Heart right ventricle (tissue), 16 donors: ENCODE measurements at regions not wholly inside any gene's neighbourhood (a gene's known extent, or its start where the extent isn't known, plus 50 kb on each side); places are given as distances from the start of the nearest gene placed in this dataset.

Experiments used
- ATAC-seq, 8 donors: fragments of 200-7000 bp; cut with Tn5 transposase; one replicate each; pipeline ENCODE4 v1.9.1; 2020; ENCODE audit warnings: mild to moderate bottlenecking in 8 of 8, moderate library complexity in 8 of 8, moderate number of reproducible peaks in 1 of 8
- DNase-seq, 2 donors: peaks; one replicate each; pipeline ENCODE4 v3.0.0-alpha.2; 2020
- H3K27ac ChIP-seq, 10 donors: fragments of 200-600 bp; sonication (generic) in 2 of 10; one replicate each; pipeline versions ENCODE4 v1.5.0 to v1.8.0; 2020 to 2022; ENCODE audit warnings: mild to moderate bottlenecking in 3 of 10
- H3K27me3 ChIP-seq, 7 donors: fragments of 200-600 bp; one replicate each; pipeline ENCODE4 v1.8.0; 2021 to 2022; ENCODE audit warnings: mild to moderate bottlenecking in 2 of 7
- H3K36me3 ChIP-seq, 9 donors: fragments of 200-600 bp; sonication (generic) in 1 of 9; one replicate each; pipeline versions ENCODE4 v1.5.0 to v1.8.0; 2020 to 2022; ENCODE audit warnings: mild to moderate bottlenecking in 2 of 9
- H3K4me1 ChIP-seq, 9 donors: fragments of 200-600 bp; sonication (generic) in 1 of 9; one replicate each; pipeline versions ENCODE4 v1.5.0 to v1.8.0; 2020 to 2022; ENCODE audit warnings: mild to moderate bottlenecking in 4 of 9
- H3K4me3 ChIP-seq, 10 donors: fragments of 200-600 bp; sonication (generic) in 2 of 10; one replicate each; pipeline versions ENCODE4 v1.5.0 to v1.8.0; 2020 to 2022; ENCODE audit warnings: mild to moderate bottlenecking in 7 of 10, moderate library complexity in 2 of 10
- H3K9me3 ChIP-seq, 11 donors: fragments of 200-600 bp in 10 of 11; sonication (generic) in 2 of 11; one replicate each; pipeline versions ENCODE4 v1.5.0 to v1.8.0; 2013 to 2022; ENCODE audit warnings: mild to moderate bottlenecking in 2 of 11, control low read depth in 1 of 11, moderate library complexity in 1 of 11
- CTCF ChIP-seq, 9 donors: fragments of 200-600 bp; sonication (generic) in 2 of 9; IDR thresholded peaks; one replicate each; pipeline versions ENCODE4 v1.5.0 to v1.8.0; 2021 to 2022; ENCODE audit warnings: antibody characterized with exemption in 9 of 9, mild to moderate bottlenecking in 5 of 9, moderate library complexity in 1 of 9
- WGBS, 2 donors: extraction: QIAGEN DNeasy Blood & Tissue Kit; methylation state at CpG; one replicate each; pipeline ENCODE4 v1.1.7; 2013; ENCODE audit warnings: inconsistent platforms in 1 of 2; 5-methylcytosine and 5-hydroxymethylcytosine counted together
- intact Hi-C, 10 donors: fragments of 100-400 bp; cut with DNase I; formaldehyde crosslinking; loops; one replicate each; pipeline versions ENCODE4 v1.11.1 to v1.14.2; 2022
- donor health status: Arrhythmogenic right ventricular cardiomyopathy.
- donor health status: ischemic (EF 13 %, LVEDD 7.1; RV severe dilation, severe dysfunction).
- donor health status: healthy with polysubstance abuse.
- donor health status: DM: no; HTN: yes; CAD: no.
- donor health status: DM: no; HTN: no; CAD: no.
- donor health status: ischemic (EF 25% LVEDD 6.9; RV normal size, moderate dysfunction).
- donor health status: ischemic (EF 25% LVEDD 5.7; RV mildly dilated, moderate dysfunction).
- donor health status: healthy.
- donor health status: DM: yes; HTN: yes; CAD: no.
- donor health status: Ischemic cardiomyopathy.
- donor health status: ischemic (EF 35%, LVEDD 5.7; RV mildly dilated, moderate dysfunction).
- donor health status: nonischemic (EF 11% LVEDD 7.7; RV severe dilation, severe dysfunction).
- donor health status: DM: yes; HTN: yes; CAD: no.
- donor health status: PGD.
- donor health status: ischemic (EF 29% LVEDD 5.4; RV normal size, mild dysfunction).
- donor health status: nonischemic (EF 23%, LVEDD 6.1; RV moderate dilation, normal function).

- no peak for TF ChIP-seq CTCF (IDR thresholded peaks at IDR 0.05)
- H3K4me3 ChIP-seq: no peak overlapping the region
- 69 to 77% methylated on average over 14 of the region's 14 CpGs for WGBS, 2 donors
- ATAC-seq (no peak), DNase-seq (no peak)
- H3K9me3 ChIP-seq: no peaks in the 10 kb centered on the region
- H3K27ac ChIP-seq: no peak overlapping the region
- no peaks in the 10 kb centered on the region for H3K4me1 ChIP-seq
- intact Hi-C loops: loop anchor here in 2 of 10 donors (5.0 kb wide), 2 partner anchors 53 to 418 kb away; no protein-coding TSS in a partner anchor
- peaks cover 0 to 39% (median 7%) of the 10 kb centered on the region in 7 donors for H3K27me3 ChIP-seq
- no peaks in the 10 kb centered on the region for H3K36me3 ChIP-seq
Observed at GRCh38 chr22:23375031-23375827, 194.9 kb downstream of the BCR start.

- H3K27me3 ChIP-seq: peaks cover 0 to 46% (median 19%) of the 10 kb centered on the region in 7 donors
- intact Hi-C loops: no loop called here
- DNase-seq: no peak
- no peak for TF ChIP-seq CTCF (IDR thresholded peaks at IDR 0.05)
- H3K9me3 ChIP-seq: no peaks in the 10 kb centered on the region
- no peak for ATAC-seq
- H3K27ac ChIP-seq: no peak overlapping the region
- H3K4me3 ChIP-seq: no peak overlapping the region
- 77 to 79% methylated on average over 9 of the region's 9 CpGs for WGBS, 2 donors
- H3K4me1 ChIP-seq: no peaks in the 10 kb centered on the region
- no peaks in the 10 kb centered on the region for H3K36me3 ChIP-seq
Observed at GRCh38 chr22:23373601-23374000, 193.3 kb downstream of the BCR start.

- no peak for DNase-seq
- H3K4me3 ChIP-seq: no peak overlapping the region
- H3K4me1 ChIP-seq: no peaks in the 10 kb centered on the region
- no peaks in the 10 kb centered on the region for H3K36me3 ChIP-seq
- ATAC-seq: no peak
- no peaks in the 10 kb centered on the region for H3K9me3 ChIP-seq
- no peak overlapping the region for H3K27ac ChIP-seq
- 68 to 73% methylated on average over 8 of the region's 8 CpGs for WGBS, 2 donors
- H3K27me3 ChIP-seq: peaks cover 0 to 52% (median 32%) of the 10 kb centered on the region in 7 donors
- TF ChIP-seq CTCF (IDR thresholded peaks at IDR 0.05): no peak
- intact Hi-C loops: no loop called here
Observed at GRCh38 chr22:23370251-23370650, 189.9 kb downstream of the BCR start.

GRCh38 chr22:23369054-23369685 is 188.9 kb downstream of the BCR start:
- intact Hi-C loops: no loop called here
- 80 to 84% methylated on average over 5 of the region's 5 CpGs for WGBS, 2 donors
- no peaks in the 10 kb centered on the region for H3K4me1 ChIP-seq
- peaks cover 0 to 57% (median 32%) of the 10 kb centered on the region in 7 donors for H3K27me3 ChIP-seq
- no peak overlapping the region for H3K27ac ChIP-seq
- no peak for DNase-seq
- no peaks in the 10 kb centered on the region for H3K9me3 ChIP-seq
- no peak overlapping the region for H3K4me3 ChIP-seq
- no peaks in the 10 kb centered on the region for H3K36me3 ChIP-seq
- TF ChIP-seq CTCF (IDR thresholded peaks at IDR 0.05): no peak
- no peak for ATAC-seq
